ENCODE measurements at regions not wholly inside any gene's neighbourhood (a gene's known extent, or its start where the extent isn't known, plus 50 kb on each side); places are given as distances from the start of the nearest gene placed in this dataset.
"Not testable (repeated sequence)": the region's sequence is repeated elsewhere in the genome, so short reads cannot be mapped to it uniquely, and the experiment has no call there.

GRCh38 chr12:127571578-127571977, 695.4 kb upstream of the TMEM132C start:
- no peak for DNase-seq (ENCODE audit: low spot score)

- no peak for DNase-seq (ENCODE audit: low spot score)
Measured at GRCh38 chr12:127579446-127579845, 687.5 kb upstream of the TMEM132C start.

DNA sequence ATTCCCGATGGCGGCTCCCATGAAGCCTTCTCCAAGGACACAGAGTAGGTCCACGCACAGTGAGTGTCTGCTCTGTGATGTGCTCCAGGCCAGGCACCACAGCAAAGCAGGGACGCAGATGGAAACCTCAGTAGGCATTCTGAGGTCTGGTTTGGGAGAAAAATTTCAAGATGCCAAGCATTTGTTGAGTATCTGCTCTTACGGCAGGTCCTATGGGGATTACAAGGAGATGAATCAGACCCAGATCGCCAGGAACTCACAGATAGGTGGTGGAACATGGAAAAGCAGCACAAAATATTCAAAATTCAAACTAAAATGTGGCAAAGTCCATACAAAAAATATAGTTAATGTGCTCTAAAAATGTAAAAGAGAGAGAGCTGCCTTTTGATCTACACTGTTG, 684.9 kb upstream of the TMEM132C start:
- no peak for DNase-seq (ENCODE audit: low spot score)

- no peak for DNase-seq (ENCODE audit: low spot score)
Measured at GRCh38 chr12:127583041-127583440, 683.9 kb upstream of the TMEM132C start.

DNA sequence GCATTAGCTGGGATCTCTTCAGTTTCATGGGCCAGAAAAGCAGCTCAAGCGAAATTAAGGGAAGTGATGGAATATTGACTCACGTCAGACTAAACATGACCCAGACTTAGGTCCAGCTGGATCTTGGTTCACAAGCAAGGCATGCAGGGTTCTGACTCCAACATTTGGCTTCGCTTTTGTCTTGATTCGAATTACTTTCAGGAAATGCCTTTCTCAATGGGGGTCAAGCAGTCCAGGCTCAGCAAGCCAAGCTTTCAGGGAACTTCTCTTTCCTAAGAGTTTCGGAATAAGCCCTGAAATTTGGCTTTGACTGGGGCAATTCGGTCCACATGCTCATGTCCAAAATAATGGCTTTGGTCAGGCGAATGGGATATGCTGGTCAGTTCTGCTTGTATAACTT, 678.7 kb upstream of the TMEM132C start:
- no peak for DNase-seq (ENCODE audit: low spot score)

GRCh38 chr12:127589541-127589940, 677.4 kb upstream of the TMEM132C start:
- DNase-seq (ENCODE audit: low spot score): no peak

GRCh38 chr12:127590868-127591267, 676.1 kb upstream of the TMEM132C start:
- no peak for DNase-seq (ENCODE audit: low spot score)

GRCh38 chr12:127592245-127592644, 674.7 kb upstream of the TMEM132C start:
- DNase-seq (ENCODE audit: low spot score): no peak

DNA sequence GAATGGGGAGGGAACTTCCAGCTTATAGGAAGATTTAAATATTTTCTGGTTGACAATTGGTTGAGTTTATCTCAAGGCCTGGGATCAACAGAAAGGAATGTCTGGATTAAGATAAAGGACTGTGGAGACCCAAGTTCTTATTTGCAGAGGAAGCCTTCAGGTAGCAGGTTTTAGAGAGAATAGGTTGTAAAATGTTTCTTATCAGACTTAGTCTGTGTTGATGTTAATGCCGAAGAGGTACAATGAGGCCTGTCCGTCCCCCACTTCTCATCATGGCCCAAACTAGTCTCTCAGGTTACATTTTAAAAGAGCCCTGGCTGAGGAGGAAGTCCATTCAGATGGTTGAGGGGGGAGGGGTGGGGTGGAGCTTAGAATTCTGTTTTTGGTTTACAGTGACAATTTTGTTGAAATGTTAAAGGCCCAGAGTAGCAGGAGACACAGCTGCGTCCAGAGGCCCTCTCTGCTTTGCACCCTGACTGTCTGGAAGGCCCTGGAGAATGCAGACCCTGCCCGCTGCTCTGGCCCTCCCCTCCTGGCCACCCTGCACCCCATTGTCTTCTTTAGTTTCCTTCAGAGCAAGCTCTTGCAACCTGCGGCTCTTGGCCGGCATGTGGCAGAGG, 672.5 kb upstream of the TMEM132C start:
- no peak for DNase-seq (ENCODE audit: low spot score)

- no peak for DNase-seq (ENCODE audit: low spot score)
Measured at GRCh38 chr12:127595506-127595905, 671.5 kb upstream of the TMEM132C start.

- no peak for DNase-seq (ENCODE audit: low spot score)
Measured at GRCh38 chr12:127596891-127597290, 670.1 kb upstream of the TMEM132C start.

- DNase-seq (ENCODE audit: low spot score): no peak
Measured at GRCh38 chr12:127599436-127599835, 667.5 kb upstream of the TMEM132C start.

DNA sequence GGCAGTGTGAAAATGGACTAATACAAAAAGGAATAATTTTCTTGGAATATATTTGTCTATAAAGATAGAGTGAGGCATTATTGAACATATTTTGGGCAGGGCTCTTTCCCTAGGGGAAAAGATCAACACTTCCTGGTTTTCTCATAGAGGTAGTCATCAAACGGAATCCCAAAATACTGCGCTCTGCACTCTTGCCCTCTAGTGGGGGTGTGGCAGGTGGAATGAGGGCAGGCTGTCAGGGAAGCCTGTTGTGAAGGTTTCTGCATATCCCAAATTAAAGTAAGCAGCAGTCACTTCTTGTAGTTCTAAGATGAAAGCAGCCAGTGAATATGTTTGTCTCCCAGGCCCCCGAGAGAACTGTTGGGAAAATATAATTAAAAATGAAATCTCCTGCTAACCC, 666.8 kb upstream of the TMEM132C start:
- no peak for DNase-seq (ENCODE audit: low spot score)

DNA sequence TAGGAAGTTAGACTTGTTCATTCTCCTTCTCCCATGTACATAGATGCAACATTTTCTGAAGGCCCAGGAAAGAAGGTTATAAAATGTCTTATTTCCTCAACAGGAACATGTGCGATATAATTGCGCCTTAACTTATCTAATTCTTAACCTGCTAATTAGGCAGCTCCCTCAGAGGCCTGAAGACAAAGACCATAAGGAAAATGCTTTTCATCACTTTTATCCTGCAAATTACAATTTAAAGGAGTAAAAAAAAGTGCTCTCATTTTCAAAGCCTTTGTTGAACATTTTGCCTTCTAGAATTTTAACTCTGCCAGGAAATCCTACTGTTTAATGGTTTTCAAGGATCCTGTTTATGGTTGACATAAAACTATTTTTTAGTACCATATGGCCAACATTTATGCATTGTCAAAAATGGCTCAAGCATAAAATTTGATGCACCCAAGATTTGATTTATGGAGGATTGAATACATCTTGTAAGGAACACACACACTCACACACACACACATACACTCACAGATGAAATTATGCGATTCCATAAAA, 660.4 kb upstream of the TMEM132C start:
- no peak for DNase-seq (ENCODE audit: low spot score)

GRCh38 chr12:127607146-127607725, 659.7 kb upstream of the TMEM132C start:
- no peak for DNase-seq (ENCODE audit: low spot score)

DNA sequence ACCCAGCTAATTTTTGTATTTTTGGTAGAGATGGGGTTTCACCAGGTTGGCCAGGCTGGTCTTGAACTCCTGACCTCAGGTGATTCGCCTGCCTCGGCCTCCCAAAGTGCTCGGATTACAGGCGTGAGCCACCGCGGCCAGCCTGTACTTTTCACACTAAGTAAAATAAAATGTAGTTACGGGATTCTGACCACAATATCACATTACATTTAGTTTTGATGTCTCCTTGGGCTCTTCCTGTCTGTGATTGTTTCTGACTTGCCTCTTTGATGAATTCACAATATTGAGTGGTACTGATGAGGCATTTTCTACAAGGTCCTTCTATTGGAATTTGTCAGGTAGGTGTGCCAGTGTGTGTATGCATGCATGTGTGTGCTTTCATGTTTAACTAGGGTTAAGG, 658.6 kb upstream of the TMEM132C start:
- DNase-seq (ENCODE audit: low spot score): not testable (repeated sequence)

DNA sequence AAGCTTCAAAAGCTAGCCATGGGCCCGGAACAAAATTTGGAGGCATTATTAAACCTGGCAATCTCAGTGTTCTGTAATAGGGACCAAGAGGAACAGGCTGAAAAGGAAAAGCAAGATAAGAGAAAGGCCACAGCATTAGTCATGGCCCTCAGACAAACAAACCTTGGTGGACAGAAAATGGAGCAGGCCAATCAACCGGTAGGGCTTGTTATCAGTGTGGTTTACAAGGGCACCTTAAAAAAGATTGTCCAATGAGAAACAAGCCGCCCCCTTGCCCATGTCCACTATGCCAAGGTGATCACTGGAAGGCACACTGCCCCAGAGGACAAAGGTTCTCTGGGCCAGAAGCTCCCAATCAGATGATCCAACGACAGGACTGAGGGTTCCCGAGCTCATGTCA, 653.9 kb upstream of the TMEM132C start:
- DNase-seq (ENCODE audit: low spot score): no peak

DNA sequence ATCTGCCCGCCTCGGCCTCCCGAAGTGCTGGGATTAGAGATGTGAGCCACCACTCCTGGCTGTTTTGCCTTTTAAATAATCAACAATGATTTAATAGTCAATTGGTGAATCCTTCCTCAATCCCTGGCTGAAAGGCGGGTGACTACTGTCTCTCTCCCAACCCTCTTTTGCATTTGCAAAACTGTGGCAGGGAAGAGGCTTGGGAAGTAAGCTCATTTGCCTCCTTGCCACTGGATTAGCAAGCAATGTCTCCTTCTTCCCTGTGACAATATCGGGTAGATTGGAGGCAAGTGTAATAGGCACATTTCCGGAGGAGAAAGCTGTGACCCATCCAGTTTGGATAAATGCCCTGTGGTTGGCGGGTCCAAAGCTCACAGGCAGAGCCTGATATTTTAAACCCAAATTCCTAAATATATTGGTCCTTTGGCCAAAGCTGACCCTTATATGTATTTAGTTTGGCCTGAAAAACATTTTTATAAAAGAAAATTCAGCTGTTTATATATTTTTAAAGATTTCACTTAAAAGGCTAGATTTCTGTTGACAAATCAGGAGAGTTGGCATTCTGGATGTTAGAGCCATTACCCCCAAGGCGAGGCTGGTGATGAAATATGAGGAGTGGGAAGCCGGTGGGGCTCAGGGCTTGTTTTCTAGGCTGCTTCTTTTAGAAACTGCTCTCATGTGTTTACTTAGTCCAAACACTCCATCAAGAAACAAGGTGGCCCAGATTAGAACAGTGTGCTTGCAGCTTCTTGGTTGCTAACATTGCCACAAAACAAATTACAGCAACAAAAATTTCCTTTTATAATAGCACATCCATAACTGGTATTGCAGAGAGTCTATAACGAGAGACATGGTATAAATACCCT, 646.9 kb upstream of the TMEM132C start:
- DNase-seq (ENCODE audit: low spot score): no peak

GRCh38 chr12:127620735-127621355, 646.1 kb upstream of the TMEM132C start:
- no peak for DNase-seq (ENCODE audit: low spot score)

DNA sequence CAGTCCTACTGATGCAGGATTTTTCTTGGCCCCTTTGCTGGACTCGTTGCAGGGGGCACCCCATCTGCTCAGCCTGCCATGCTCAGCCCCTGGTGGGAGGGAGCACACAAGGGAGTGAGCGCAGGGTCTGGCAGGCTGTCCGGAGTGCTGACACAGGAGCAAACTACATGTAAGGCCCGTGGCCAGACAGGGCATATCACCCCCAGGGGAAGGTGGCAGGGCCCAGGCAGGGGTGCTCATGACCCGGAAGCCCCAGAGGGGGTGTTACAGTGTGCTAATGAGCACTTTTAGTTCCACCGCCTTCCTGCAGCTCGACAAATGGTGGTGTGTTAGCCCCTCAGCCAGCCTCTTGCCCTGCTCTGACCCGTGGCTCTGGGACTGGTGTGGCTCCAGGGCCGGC, 645.6 kb upstream of the TMEM132C start:
- DNase-seq (ENCODE audit: low spot score): no peak

GRCh38 chr12:127623362-127623761, 643.6 kb upstream of the TMEM132C start:
- no peak for DNase-seq (ENCODE audit: low spot score)

- DNase-seq (ENCODE audit: low spot score): no peak
Measured at GRCh38 chr12:127625176-127625771, 641.7 kb upstream of the TMEM132C start.
